Keratinocyte (primary cell): ENCODE measurements at regions not wholly inside any gene's neighbourhood (a gene's known extent, or its start where the extent isn't known, plus 50 kb on each side); places are given as distances from the start of the nearest gene placed in this dataset.

Source experiments
- DNase-seq: peaks from one replicate; pipeline ENCODE4 v3.0.0-alpha.2; 2011; ENCODE audit warnings: low read depth, missing footprints, low spot score
- FAIRE-seq: peaks from 2 replicates; lab custom pipeline; 2011; peaks lifted over from hg19 to GRCh38; lab: Jason Lieb, UNC
- H2AFZ ChIP-seq: 2 replicates; pipeline ENCODE4 v1.6.0; 2012; ENCODE audit warnings: low read length, control low read depth, inconsistent platforms; ENCODE audit not compliant: control insufficient read depth
- H3K27ac ChIP-seq: 2 replicates; pipeline ENCODE4 v1.5.1; 2011; ENCODE audit warnings: low read length; ENCODE audit not compliant: control insufficient read depth, insufficient read depth
- H3K27me3 ChIP-seq: 3 replicates; pipeline ENCODE4 v1.6.0; 2011; ENCODE audit warnings: low read length; ENCODE audit not compliant: control insufficient read depth, insufficient read depth; ENCODE audit errors: extremely low read depth
- H3K36me3 ChIP-seq, 2 experiments: 2 replicates in 1 of 2; 3 replicates in 1 of 2; pipeline ENCODE4 v1.5.1; 2011; ENCODE audit warnings: low read length in 2 of 2, mild to moderate bottlenecking in 1 of 2; ENCODE audit not compliant: control insufficient read depth in 2 of 2, insufficient read depth in 2 of 2; ENCODE audit errors: extremely low read depth in 1 of 2
- H3K4me1 ChIP-seq: 3 replicates; pipeline ENCODE4 v1.5.1; 2011; ENCODE audit warnings: low read length; ENCODE audit not compliant: control insufficient read depth, insufficient read depth; ENCODE audit errors: extremely low read depth
- H3K4me2 ChIP-seq: 3 replicates; pipeline ENCODE4 v1.6.0; 2011; ENCODE audit warnings: low read depth, low read length; ENCODE audit not compliant: control insufficient read depth, insufficient read depth; ENCODE audit errors: extremely low read depth
- H3K4me3 ChIP-seq, 3 experiments: fragments of 200-600 bp in 1 of 3; sonication (generic) in 1 of 3; 2 replicates in 2 of 3; 3 replicates in 1 of 3; pipeline ENCODE4 v1.5.1; 2011 to 2016; ENCODE audit warnings: low read length in 3 of 3, mild to moderate bottlenecking in 3 of 3, control low read depth in 2 of 3, inconsistent platforms in 1 of 3, low read depth in 1 of 3, mixed read lengths in 1 of 3, mixed run types in 1 of 3, moderate library complexity in 1 of 3; ENCODE audit not compliant: control insufficient read depth in 2 of 3, insufficient read depth in 2 of 3; ENCODE audit errors: extremely low read depth in 1 of 3
- H3K79me2 ChIP-seq: 2 replicates; pipeline ENCODE4 v1.6.0; 2012; ENCODE audit warnings: low read length; ENCODE audit not compliant: control insufficient read depth, insufficient read depth
- H3K9ac ChIP-seq: 3 replicates; pipeline ENCODE4 v1.6.0; 2011; ENCODE audit warnings: low read length; ENCODE audit not compliant: control insufficient read depth, insufficient read depth; ENCODE audit errors: extremely low read depth
- H3K9me1 ChIP-seq: 3 replicates; pipeline ENCODE4 v1.6.0; 2011; ENCODE audit warnings: low read length; ENCODE audit not compliant: control insufficient read depth, insufficient read depth; ENCODE audit errors: extremely low read depth
- H3K9me3 ChIP-seq: 2 replicates; pipeline ENCODE4 v1.5.1; 2012; ENCODE audit warnings: low read depth, low read length; ENCODE audit not compliant: control insufficient read depth
- H4K20me1 ChIP-seq: 3 replicates; pipeline ENCODE4 v1.6.0; 2011; ENCODE audit warnings: low read length; ENCODE audit not compliant: control insufficient read depth, insufficient read depth; ENCODE audit errors: extremely low read depth
- EZH2 ChIP-seq: IDR thresholded peaks from one replicate; pipeline ENCODE4 v1.6.1; 2012; ENCODE audit warnings: inconsistent platforms, mild to moderate bottlenecking, low read length, moderate library complexity
- dilution Hi-C: fragments of 300-500 bp; cut with MboI; formaldehyde crosslinking; loops from one replicate; pipeline ENCODE4 v1.7.0; 2020; ENCODE audit warnings: low sequenced_read_pairs; ENCODE audit not compliant: extremely low pct_ligation_motif_present
- TF ChIP-seq, protein P1 (sequence below), 3 experiments: IDR thresholded peaks in 1 of 3; conservative IDR thresholded peaks in 1 of 3; optimal IDR thresholded peaks in 1 of 3; 2 replicates in 2 of 3; 3 replicates in 1 of 3; pipeline versions ENCODE3 to v1.5.1; 2011; ENCODE audit warnings: low read length in 3 of 3, mild to moderate bottlenecking in 3 of 3, moderate library complexity in 2 of 3, control low read depth in 1 of 3, inconsistent platforms in 1 of 3; ENCODE audit not compliant: insufficient read depth in 2 of 3; ENCODE audit errors: extremely low read depth in 1 of 3

DNA sequence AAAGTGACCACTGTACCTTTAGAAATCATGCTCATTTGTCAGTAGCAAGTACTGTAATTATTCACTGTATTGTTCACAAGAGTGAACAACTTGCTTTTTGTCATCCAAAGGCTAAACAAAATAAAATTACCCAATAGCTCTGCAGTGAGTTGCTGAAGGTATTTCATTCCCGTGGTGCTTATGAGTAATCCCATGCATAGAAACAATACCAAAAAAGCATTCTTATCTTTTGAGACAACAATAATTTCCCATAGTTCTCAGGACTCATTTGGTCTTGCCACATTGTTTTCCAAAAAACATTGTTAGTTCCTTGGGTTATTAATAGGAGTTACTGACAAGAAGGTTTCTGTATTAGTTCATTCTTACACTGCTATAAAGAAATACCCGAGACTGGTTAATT lies 503.2 kb upstream of the FAM98A start:
- H3K9ac ChIP-seq, result no peak overlapping the region
- TF ChIP-seq EZH2, result no peak
- TF ChIP-seq, protein P1, sequence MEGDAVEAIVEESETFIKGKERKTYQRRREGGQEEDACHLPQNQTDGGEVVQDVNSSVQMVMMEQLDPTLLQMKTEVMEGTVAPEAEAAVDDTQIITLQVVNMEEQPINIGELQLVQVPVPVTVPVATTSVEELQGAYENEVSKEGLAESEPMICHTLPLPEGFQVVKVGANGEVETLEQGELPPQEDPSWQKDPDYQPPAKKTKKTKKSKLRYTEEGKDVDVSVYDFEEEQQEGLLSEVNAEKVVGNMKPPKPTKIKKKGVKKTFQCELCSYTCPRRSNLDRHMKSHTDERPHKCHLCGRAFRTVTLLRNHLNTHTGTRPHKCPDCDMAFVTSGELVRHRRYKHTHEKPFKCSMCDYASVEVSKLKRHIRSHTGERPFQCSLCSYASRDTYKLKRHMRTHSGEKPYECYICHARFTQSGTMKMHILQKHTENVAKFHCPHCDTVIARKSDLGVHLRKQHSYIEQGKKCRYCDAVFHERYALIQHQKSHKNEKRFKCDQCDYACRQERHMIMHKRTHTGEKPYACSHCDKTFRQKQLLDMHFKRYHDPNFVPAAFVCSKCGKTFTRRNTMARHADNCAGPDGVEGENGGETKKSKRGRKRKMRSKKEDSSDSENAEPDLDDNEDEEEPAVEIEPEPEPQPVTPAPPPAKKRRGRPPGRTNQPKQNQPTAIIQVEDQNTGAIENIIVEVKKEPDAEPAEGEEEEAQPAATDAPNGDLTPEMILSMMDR (optimal IDR thresholded peaks at IDR 0.05 in 1 of 3, IDR thresholded peaks at IDR 0.05 in 1 of 3, conservative IDR thresholded peaks at IDR 0.05 in 1 of 3; ENCODE audit: extremely low read depth in 1 of 3, insufficient read depth in 2 of 3, low read length in 3 of 3), result no peak
- no peak overlapping the region for H3K4me3 ChIP-seq
- H3K27me3 ChIP-seq, result no peaks in the 10 kb centered on the region
- no peak overlapping the region for H2AFZ ChIP-seq
- H3K9me1 ChIP-seq, result no peaks in the 10 kb centered on the region
- no peaks in the 10 kb centered on the region for H3K9me3 ChIP-seq
- no peaks in the 10 kb centered on the region for H4K20me1 ChIP-seq
- FAIRE-seq (peak; percentile 62), DNase-seq (peak; percentile 53)
- peak overlapping the region; percentile 48 for H3K27ac ChIP-seq
- no peaks in the 10 kb centered on the region for H3K36me3 ChIP-seq
- dilution Hi-C loops, result no loop called here
- H3K79me2 ChIP-seq, result no peaks in the 10 kb centered on the region
- H3K4me2 ChIP-seq, result no peak overlapping the region
- peaks cover 26% of the 10 kb centered on the region for H3K4me1 ChIP-seq

DNA sequence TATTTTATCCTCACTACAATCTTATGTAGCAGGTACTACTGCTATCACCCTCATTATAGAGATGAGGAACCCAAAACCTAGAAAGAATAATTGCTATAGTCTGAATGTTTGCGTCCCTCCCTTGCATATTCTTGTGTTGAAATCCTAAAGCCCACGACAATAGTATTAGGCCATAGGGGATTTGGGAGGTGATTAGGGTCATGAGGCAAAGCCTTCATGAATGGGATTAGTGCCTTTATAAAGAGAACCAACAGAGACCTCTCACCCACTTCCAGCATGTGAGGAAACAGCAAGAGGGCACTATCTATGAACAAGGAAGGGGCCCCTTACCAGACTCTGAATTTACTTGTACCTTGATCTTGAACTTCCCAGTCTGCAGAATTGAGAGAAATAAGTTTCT lies 500.3 kb upstream of the FAM98A start:
- Histone ChIP-seq H2AFZ (no peak overlapping the region), H3K36me3 (no peaks in the 10 kb centered on the region), H3K27ac (no peak overlapping the region), H3K9ac (no peak overlapping the region), H3K27me3 (no peaks in the 10 kb centered on the region), H3K9me1 (no peaks in the 10 kb centered on the region), H3K9me3 (no peaks in the 10 kb centered on the region), H3K4me1 (peaks cover 12% of the 10 kb centered on the region), H4K20me1 (no peaks in the 10 kb centered on the region), H3K4me3 (no peak overlapping the region), H3K4me2 (no peak overlapping the region), H3K79me2 (no peaks in the 10 kb centered on the region)
- dilution Hi-C loops, result no loop called here
- FAIRE-seq (no peak), DNase-seq (no peak)
- TF ChIP-seq, protein P1 (optimal IDR thresholded peaks at IDR 0.05 in 1 of 3, IDR thresholded peaks at IDR 0.05 in 1 of 3, conservative IDR thresholded peaks at IDR 0.05 in 1 of 3; ENCODE audit: extremely low read depth in 1 of 3, insufficient read depth in 2 of 3, low read length in 3 of 3), result no peak
- no peak for TF ChIP-seq EZH2
